Retinal pigment epithelial cell (primary cell): ENCODE measurements at regions not wholly inside any gene's neighbourhood (a gene's known extent, or its start where the extent isn't known, plus 50 kb on each side); places are given as distances from the start of the nearest gene placed in this dataset.

Experiments
- DNase-seq: peaks from one replicate; pipeline ENCODE4 v3.0.0-alpha.2; 2010; ENCODE audit warnings: low read depth
- H3K4me3 ChIP-seq: 2 replicates; pipeline ENCODE4 v1.5.1; 2011; ENCODE audit warnings: mild to moderate bottlenecking, low read length, control low read depth, moderate library complexity
- TF ChIP-seq, protein P1 (sequence below): conservative IDR thresholded peaks from 2 replicates; pipeline ENCODE4 v1.5.1; 2011; ENCODE audit warnings: low read depth, low read length, control low read depth, inconsistent platforms

DNA sequence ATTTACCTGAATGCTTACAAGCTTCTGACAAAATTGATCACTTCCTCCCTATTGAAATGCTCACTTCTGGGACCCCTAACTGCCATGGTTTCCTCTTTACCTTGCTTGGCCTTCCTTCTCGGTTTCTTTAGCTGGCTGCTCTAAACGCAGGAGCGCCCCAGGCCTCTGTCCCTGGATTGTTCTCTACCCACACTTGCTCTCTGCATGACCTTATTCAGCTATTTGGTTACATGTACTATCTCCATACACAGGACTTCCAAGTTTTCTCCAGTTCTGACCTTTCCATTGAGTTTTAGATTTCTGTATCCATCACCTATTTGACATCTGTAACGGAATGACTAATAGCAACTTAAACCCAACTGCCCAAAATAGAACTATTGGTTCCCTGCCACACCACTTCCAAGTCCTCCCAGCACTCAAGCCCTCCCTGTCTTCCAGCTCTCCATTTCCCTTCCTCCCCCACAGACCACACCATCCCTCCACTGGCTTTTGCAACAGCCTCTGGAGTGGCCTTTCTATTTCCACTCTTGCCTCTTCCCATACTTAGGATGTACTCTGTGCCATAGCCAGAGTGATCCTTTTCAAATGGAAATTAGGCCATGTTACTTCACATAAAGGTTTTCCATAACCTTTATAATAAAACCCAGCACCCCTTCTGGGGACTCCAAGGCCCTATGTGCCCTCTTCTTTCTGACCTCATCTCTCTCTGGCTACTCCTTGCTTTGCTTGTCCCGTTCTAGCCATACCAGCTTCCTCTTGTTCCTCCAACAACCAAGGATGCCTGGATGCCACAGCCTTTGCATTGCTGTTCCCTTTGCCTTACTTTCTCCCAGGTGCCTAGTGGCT is 202.2 kb downstream of the AEBP2 start:
- DNase-seq: no peak
- no peak overlapping the region for H3K4me3 ChIP-seq
- TF ChIP-seq, protein P1, sequence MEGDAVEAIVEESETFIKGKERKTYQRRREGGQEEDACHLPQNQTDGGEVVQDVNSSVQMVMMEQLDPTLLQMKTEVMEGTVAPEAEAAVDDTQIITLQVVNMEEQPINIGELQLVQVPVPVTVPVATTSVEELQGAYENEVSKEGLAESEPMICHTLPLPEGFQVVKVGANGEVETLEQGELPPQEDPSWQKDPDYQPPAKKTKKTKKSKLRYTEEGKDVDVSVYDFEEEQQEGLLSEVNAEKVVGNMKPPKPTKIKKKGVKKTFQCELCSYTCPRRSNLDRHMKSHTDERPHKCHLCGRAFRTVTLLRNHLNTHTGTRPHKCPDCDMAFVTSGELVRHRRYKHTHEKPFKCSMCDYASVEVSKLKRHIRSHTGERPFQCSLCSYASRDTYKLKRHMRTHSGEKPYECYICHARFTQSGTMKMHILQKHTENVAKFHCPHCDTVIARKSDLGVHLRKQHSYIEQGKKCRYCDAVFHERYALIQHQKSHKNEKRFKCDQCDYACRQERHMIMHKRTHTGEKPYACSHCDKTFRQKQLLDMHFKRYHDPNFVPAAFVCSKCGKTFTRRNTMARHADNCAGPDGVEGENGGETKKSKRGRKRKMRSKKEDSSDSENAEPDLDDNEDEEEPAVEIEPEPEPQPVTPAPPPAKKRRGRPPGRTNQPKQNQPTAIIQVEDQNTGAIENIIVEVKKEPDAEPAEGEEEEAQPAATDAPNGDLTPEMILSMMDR: no peak

DNA sequence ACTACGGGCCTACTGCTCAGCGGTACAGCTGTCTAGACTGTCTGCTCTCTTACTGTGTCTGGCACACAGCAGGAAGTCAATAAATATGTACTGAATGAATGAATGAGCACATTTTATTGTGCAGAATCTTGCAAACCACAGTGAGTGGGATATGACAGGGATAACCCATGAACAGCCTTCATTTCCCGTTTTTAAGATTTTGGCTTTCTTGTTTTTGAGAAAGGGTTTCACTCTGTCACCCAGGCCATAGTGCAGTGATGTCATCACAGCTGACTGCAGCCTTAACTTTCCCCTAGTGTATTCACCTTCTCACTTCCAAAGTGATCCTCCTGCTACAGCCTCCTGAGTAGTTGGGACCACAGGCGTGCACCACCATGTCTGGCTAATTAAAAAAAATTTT is 203.1 kb downstream of the AEBP2 start:
- DNase-seq: no peak
- TF ChIP-seq, protein P1: no peak
- H3K4me3 ChIP-seq: no peak overlapping the region

DNA sequence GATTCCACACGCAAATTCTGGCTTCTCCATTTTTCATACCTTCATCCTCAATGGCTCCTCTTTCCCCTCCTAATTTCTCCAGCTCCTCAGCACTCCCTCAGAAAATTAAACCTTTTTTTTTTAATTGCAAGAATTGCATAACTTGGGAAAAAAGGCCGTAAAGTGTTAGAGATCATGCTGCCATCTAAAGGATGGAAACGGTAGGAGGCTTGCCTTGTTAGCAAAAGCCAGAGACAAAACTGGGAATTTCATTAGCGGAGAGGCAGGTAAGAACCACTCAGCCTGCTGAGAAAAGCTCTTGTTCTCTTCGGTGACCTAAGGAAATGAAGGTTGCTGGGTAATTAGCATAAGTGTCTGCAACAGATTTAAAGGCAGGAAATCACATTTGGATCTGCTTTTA is 204.3 kb downstream of the AEBP2 start:
- DNase-seq: peak; percentile 59
- no peak overlapping the region for H3K4me3 ChIP-seq
- TF ChIP-seq, protein P1: peak; percentile 81

DNA sequence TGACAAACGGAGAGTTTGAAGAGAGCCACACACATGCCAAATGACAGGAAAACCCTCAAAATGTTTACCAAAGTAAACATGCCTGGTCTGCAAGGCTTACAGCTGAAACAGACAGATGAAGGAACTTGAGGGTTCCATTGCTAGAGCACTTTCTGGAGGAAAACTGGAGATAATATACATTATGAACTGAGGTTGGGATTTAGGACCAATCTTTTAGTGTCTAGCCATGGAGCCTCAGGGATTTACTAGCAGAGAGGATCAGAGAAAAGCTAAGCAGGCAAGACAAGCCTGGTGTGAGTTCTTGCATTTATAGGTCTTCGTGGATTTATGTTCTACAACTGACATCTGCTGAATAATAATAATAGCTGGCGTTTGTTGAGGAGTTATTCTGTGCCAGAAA is 205.3 kb downstream of the AEBP2 start:
- DNase-seq: no peak
- no peak overlapping the region for H3K4me3 ChIP-seq
- TF ChIP-seq, protein P1: no peak

DNA sequence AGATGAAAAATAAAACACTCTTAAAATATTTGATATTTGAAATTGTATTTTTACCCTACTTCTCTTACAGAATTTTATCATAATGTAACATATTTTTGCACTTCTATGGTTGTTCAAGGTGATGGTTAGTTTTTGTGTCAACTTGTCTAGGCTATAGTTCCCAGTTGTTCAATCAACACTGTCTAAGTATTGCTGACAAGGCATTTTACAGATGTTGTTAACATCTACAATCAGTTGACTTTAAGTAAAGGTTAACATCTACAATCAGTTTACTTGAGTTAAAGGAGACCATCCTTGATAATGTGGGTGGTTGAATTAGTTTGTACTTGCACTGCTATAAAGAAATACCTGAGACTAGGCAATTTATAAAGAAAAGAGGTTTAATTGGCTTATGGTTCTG is 206.5 kb downstream of the AEBP2 start:
- H3K4me3 ChIP-seq: no peak overlapping the region
- TF ChIP-seq, protein P1: no peak
- no peak for DNase-seq

DNA sequence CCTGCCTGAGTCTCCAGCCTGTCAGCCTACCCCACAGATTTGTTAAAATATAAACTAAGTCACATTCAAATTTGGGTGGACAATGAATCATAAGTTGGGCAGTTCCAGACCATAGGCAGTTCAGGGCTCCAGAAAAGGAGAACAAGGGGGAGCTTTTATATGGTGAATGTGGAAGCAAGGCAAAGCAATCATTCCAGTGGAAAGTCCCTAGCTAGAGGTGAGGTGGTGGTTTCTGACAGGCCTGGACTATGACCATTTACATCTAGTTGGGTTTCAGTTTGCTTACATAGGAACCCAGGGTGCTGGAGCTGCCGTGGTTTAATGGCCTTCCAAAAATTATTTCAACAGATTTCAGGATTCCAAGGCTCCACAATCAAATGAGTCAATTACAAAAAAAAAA is 207.3 kb downstream of the AEBP2 start:
- no peak for DNase-seq
- TF ChIP-seq, protein P1: no peak
- no peak overlapping the region for H3K4me3 ChIP-seq
